LNCaP clone FGC (cell line): ENCODE measurements at regions not wholly inside any gene's neighbourhood (a gene's known extent, or its start where the extent isn't known, plus 50 kb on each side); places are given as distances from the start of the nearest gene placed in this dataset.
"Not testable (repeated sequence)": the region's sequence is repeated elsewhere in the genome, so short reads cannot be mapped to it uniquely, and the experiment has no call there.

Source experiments
- DNase-seq: peaks from one replicate; pipeline ENCODE4 v3.0.0-alpha.2; 2011; ENCODE audit warnings: low read depth
- H3K4me3 ChIP-seq: 2 replicates; pipeline ENCODE4 v1.5.1; 2011; ENCODE audit warnings: mild to moderate bottlenecking, low read depth, low read length, control low read depth
- CTCF ChIP-seq: IDR thresholded peaks from 2 replicates; pipeline ENCODE4 v1.5.1; 2012; ENCODE audit warnings: mild to moderate bottlenecking; ENCODE audit not compliant: control insufficient read depth, insufficient read depth; ENCODE audit errors: extremely low read depth

GRCh38 chr5:96312383-96312782 is 120.7 kb downstream of the PCSK1 start:
- H3K4me3 ChIP-seq, result no peak overlapping the region
- no peak for TF ChIP-seq CTCF
- DNase-seq, result no peak

- not testable (repeated sequence) for DNase-seq, H3K4me3 ChIP-seq
Measured at GRCh38 chr5:96307047-96307446, 126.0 kb downstream of the PCSK1 start.

GRCh38 chr5:96302174-96302738 is 130.8 kb downstream of the PCSK1 start:
- TF ChIP-seq CTCF, result no peak
- no peak overlapping the region for H3K4me3 ChIP-seq
- no peak for DNase-seq

GRCh38 chr5:96300976-96301375 is 132.1 kb downstream of the PCSK1 start:
- DNase-seq, result no peak
- no peak overlapping the region for H3K4me3 ChIP-seq
- no peak for TF ChIP-seq CTCF

- no peak for DNase-seq
- no peak overlapping the region for H3K4me3 ChIP-seq
Measured at GRCh38 chr5:96297867-96298266, 135.2 kb downstream of the PCSK1 start.

DNA sequence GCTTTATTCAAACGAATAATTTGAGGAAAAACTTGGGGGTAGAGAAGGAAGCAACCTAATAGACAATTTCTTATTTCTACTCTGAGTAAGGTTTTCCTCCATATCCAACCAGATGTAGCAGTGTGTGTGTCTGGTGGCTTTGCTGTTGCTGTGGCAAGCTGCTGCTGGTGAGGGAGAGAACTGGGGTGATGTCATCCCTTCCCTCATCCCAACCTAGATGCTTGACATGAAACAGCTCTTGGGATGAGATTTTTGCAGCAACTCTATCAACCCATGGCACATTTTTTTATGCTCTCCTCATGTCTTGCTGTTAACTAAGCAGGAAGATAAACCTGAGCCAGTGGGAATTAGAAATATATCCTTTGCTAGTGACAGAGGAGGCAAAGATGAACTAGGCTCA is 135.8 kb downstream of the PCSK1 start:
- DNase-seq, result no peak
- no peak overlapping the region for H3K4me3 ChIP-seq
- TF ChIP-seq CTCF, result no peak

More at GRCh38 chr5:96297867-96298266, 135.2 kb downstream of the PCSK1 start:
- no peak for TF ChIP-seq CTCF

DNA sequence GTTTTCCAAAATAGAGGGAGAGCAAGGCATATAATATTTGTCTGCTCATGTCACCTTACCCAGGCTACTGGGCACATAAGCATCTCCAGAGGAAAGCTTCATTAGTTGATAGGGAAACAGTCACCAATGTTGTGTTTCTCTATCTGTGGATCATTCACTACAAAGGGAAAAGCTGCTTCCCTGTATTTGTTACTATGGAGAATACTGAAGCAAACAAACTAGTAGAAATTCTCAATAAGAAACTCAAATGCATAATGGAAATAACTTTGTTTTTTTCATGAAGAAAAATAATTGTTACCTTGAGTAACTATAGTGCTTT is 138.2 kb downstream of the PCSK1 start:
- no peak overlapping the region for H3K4me3 ChIP-seq
- no peak for DNase-seq
- TF ChIP-seq CTCF, result no peak
